SJSA1 (cell line): ENCODE measurements at regions not wholly inside any gene's neighbourhood (a gene's known extent, or its start where the extent isn't known, plus 50 kb on each side); places are given as distances from the start of the nearest gene placed in this dataset.

ENCODE experiments used
- DNase-seq, 2 experiments: peaks; one replicate each; pipeline ENCODE4 v3.0.0-alpha.2; 2015 to 2020; ENCODE audit warnings: low spot score in 2 of 2, low read depth in 1 of 2
- H3K27ac ChIP-seq: fragments of 250-450 bp; sonication (Bioruptor Pico); 2 replicates; pipeline ENCODE4 v1.5.1; 2020; ENCODE audit warnings: mild to moderate bottlenecking, moderate library complexity
- H3K27me3 ChIP-seq: fragments of 250-450 bp; sonication (Bioruptor Pico); replicated peaks from 2 replicates; pipeline ENCODE4 v1.5.1; 2020; ENCODE audit warnings: mild to moderate bottlenecking, moderate library complexity
- H3K36me3 ChIP-seq: fragments of 250-450 bp; sonication (Bioruptor Pico); 2 replicates; pipeline ENCODE4 v1.5.1; 2020; ENCODE audit warnings: mild to moderate bottlenecking
- H3K4me1 ChIP-seq: fragments of 250-450 bp; sonication (Bioruptor Pico); replicated peaks from 2 replicates; pipeline ENCODE4 v1.6.1; 2021; ENCODE audit warnings: mild to moderate bottlenecking
- H3K4me3 ChIP-seq: fragments of 250-450 bp; sonication (Bioruptor Pico); 2 replicates; pipeline ENCODE4 v1.5.1; 2020; ENCODE audit warnings: mild to moderate bottlenecking
- H3K9me3 ChIP-seq: fragments of 250-450 bp; sonication (Bioruptor Pico); replicated peaks from 2 replicates; pipeline ENCODE4 v1.5.1; 2020; ENCODE audit warnings: mild to moderate bottlenecking

DNA sequence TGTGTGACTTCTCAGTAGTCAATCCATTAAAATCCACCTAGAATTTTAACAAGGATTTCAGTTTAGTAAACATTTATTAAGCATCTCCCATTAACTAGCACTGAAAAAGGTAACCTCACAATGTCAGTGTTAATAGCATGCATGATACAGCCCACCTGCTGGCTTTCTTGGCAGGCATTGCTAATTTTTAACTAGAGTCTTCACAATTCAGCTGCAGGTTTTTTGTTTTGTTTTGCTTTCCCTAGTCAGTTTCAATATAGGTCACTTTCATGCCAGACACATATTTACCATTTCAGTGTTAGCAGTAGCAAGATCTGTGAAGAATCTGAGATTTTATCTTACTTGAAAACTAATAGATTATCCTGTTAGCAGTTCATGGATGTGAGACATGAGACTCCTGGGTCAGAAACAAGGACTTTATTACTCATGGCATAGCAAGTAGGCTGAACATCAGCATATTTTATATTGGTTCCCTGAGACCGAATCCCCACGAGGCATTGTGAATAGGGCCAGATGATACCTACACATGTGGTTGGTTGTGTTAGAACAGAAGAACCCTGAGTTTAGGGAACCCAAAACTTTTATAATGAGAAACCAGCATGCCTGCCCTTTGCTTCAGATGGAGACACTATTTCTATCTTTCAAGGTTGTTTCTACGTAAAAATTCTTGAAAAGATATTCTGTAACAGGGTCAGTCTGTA, 198.0 kb upstream of the HTR2A start:
- Histone ChIP-seq H3K9me3 (no peaks in the 10 kb centered on the region), H3K4me3 (no peak overlapping the region), H3K36me3 (no peaks in the 10 kb centered on the region), H3K27ac (no peak overlapping the region), H3K27me3 (no peaks in the 10 kb centered on the region), H3K4me1 (no peaks in the 10 kb centered on the region)
- no peak for DNase-seq

DNA sequence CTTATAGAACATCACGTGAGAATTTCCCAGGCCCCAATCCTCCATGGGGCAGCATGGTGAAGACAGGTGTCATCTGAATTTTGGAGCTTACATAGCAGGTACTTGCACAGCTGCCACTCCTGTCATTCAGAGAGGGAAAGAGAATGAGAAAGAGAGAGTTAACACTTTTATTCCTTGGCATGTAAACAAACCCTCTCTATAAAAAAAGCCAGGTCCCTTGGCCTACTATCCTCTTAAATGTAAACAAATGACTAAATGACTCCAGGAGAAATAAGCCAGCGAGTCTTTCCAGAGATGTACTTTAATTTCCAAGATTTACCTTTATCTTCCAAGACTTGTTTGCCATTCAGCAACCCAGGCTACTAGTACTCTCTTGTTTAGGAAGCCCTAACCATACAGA, 195.3 kb upstream of the HTR2A start:
- Histone ChIP-seq H3K27me3 (no peaks in the 10 kb centered on the region), H3K4me3 (no peak overlapping the region)
- DNase-seq: no peak

DNA sequence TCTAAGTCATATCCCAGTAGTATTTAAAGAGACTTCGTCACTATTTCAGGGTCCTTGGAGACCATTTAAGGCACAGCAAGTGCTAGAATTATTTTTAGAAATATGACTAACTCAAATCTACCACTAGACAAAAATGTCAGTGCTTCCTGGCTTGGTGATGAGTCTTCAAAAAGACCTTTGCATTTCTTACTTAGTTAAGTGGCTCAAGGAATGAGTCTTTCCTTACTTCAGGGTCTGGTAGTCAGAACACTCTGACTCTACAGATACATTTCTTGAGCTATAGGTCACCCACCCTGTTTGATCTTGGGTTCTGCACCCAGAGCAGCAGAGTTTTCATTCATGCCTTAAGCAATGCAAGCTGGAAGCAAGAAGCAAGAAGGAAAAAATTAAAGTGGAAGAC, 191.0 kb upstream of the HTR2A start:
- no peak for DNase-seq

More for the DNA sequence above, 195.3 kb upstream of the HTR2A start:
- H3K4me1 ChIP-seq: no peaks in the 10 kb centered on the region
- H3K36me3 ChIP-seq: no peaks in the 10 kb centered on the region
- no peaks in the 10 kb centered on the region for H3K9me3 ChIP-seq
- H3K27ac ChIP-seq: no peak overlapping the region

DNA sequence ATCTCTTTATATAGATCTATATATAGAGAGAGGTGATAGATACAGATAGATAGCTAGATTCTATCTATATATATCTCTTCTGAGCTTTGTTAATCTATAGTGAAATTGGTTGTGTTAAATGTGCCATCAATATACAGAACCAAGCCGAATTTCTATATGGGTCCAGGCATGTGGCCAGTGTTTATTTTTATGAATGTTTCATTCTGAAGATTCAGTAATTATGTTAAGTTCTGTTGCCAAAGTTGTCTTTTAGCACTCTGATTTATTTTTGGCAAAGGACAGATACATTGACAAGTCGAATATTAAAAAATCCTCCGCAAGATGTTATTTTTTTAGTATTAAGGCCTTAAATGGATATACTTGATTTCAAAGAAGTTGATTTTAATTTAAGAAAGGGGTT, 190.4 kb upstream of the HTR2A start:
- no peak overlapping the region for H3K27ac ChIP-seq

More for the DNA sequence above, 191.0 kb upstream of the HTR2A start:
- Histone ChIP-seq H3K9me3 (no peaks in the 10 kb centered on the region), H3K27ac (no peak overlapping the region), H3K4me3 (no peak overlapping the region), H3K36me3 (no peaks in the 10 kb centered on the region), H3K4me1 (no peaks in the 10 kb centered on the region), H3K27me3 (no peaks in the 10 kb centered on the region)

DNA sequence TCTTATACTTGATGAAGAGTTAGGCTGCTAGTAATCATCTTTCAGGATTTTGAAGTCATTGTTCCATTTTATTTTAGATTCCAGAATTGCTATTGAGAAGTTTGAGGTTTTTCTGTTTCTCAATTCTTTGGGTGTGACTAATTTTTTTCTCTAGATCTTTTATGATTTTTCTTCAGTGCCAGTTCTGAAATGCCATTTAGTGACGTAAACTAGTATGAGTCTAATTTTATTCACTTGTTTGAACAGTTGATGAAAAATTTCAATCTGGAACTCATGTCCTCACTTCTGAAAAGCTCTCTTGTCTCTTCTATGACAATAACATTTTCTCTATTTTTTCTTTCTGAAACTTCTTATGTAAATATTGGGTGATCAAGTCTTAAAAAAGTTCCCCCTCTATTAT, 188.5 kb upstream of the HTR2A start:
- Histone ChIP-seq H3K27ac (no peak overlapping the region), H3K36me3 (no peaks in the 10 kb centered on the region)
- no peak for DNase-seq

More for the DNA sequence above, 190.4 kb upstream of the HTR2A start:
- no peak overlapping the region for H3K4me3 ChIP-seq
- no peaks in the 10 kb centered on the region for H3K27me3 ChIP-seq
- H3K9me3 ChIP-seq: no peaks in the 10 kb centered on the region
- H3K4me1 ChIP-seq: no peaks in the 10 kb centered on the region
- no peak for DNase-seq
- no peaks in the 10 kb centered on the region for H3K36me3 ChIP-seq

DNA sequence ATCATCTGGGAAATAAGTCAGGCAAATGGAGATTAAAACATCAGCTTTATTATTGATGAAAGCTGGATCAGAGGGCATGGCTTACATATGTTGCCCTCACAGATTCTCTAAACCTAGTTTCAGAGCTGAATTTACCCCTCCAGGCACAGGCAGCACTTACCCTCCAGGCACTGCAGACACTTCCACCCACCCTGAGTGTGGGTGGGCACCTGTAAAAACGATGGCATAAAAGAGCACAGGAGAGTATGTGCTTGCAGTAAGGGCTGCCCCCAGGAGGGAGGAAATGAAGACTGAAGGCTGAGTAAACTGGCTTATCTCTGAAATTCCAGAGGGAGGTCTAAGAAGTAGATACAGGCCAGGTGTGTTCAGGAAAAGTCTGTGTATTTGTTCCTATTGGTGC, 185.0 kb upstream of the HTR2A start:
- H3K4me3 ChIP-seq: no peak overlapping the region

More for the DNA sequence above, 188.5 kb upstream of the HTR2A start:
- H3K4me3 ChIP-seq: no peak overlapping the region
- no peaks in the 10 kb centered on the region for H3K27me3 ChIP-seq
- H3K4me1 ChIP-seq: no peaks in the 10 kb centered on the region
- no peaks in the 10 kb centered on the region for H3K9me3 ChIP-seq

DNA sequence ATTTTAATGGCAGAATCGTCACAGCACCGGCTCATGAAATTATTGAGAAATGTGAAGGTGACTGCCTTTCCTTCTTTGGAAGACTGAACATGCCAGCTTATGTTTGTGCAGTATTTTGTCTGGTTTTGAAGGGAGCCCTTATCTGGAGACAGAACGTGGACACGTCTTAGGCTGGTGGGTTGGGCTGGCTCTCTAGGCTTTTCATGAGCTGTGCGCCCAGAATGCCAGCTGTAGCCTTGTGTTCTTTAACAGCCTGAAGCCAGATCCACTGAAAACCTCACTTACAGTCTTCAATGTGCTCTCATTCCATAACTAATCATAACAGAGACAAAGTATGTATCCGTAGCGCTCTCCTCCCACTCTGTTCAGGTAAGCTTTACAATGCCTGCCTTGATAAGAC, 184.4 kb upstream of the HTR2A start:
- Histone ChIP-seq H3K27me3 (no peaks in the 10 kb centered on the region), H3K36me3 (no peaks in the 10 kb centered on the region), H3K4me1 (no peaks in the 10 kb centered on the region), H3K4me3 (no peak overlapping the region), H3K9me3 (no peaks in the 10 kb centered on the region), H3K27ac (no peak overlapping the region)
- no peak for DNase-seq

More for the DNA sequence above, 185.0 kb upstream of the HTR2A start:
- Histone ChIP-seq H3K9me3 (no peaks in the 10 kb centered on the region), H3K27me3 (no peaks in the 10 kb centered on the region), H3K27ac (no peak overlapping the region), H3K4me1 (no peaks in the 10 kb centered on the region), H3K36me3 (no peaks in the 10 kb centered on the region)
- no peak for DNase-seq

DNA sequence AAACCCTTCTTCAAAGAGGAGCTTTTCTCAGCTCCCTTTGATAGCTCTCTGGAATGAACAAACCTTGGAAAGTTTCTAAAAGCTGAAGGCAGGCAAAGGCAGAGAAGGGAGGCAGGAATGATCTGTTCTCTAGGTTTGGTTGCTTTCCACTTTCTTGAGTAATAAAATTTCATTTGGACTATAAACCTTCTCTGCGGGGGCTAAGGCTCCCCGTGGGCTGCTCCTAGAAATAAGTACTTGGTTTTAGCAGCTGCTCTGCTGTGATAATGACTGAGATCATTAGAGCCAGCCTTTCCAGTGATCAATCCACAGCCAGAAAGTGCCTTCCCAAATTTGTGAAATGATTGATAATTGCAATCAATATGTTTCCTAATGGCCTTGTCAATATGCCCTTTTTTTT, 183.8 kb upstream of the HTR2A start:
- H3K9me3 ChIP-seq: no peaks in the 10 kb centered on the region
- H3K4me1 ChIP-seq: no peaks in the 10 kb centered on the region
- no peak overlapping the region for H3K27ac ChIP-seq
- H3K4me3 ChIP-seq: no peak overlapping the region
- no peaks in the 10 kb centered on the region for H3K27me3 ChIP-seq
- no peaks in the 10 kb centered on the region for H3K36me3 ChIP-seq
- DNase-seq: no peak

DNA sequence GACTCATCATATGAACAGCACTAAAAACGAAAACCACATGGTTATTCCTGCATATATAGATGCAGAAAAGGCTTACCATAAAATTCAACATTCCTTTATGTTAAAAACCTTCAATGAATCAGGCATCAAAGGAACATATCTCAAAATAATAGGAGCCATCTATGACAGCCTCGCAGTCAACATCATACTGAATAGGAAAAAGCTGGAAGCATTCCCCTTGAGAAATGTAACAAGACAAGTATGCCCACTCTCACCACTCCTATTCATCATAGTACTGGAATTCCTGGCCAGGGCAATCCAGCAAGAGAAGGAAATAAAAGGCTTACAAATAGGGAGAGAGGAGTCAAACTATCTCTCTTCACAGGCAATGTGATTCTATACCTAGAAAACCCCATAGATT, 179.6 kb upstream of the HTR2A start:
- no peaks in the 10 kb centered on the region for H3K27me3 ChIP-seq
- no peaks in the 10 kb centered on the region for H3K9me3 ChIP-seq
- H3K4me1 ChIP-seq: no peaks in the 10 kb centered on the region
- no peak for DNase-seq
- no peak overlapping the region for H3K4me3 ChIP-seq
- no peak overlapping the region for H3K27ac ChIP-seq
- no peaks in the 10 kb centered on the region for H3K36me3 ChIP-seq

DNA sequence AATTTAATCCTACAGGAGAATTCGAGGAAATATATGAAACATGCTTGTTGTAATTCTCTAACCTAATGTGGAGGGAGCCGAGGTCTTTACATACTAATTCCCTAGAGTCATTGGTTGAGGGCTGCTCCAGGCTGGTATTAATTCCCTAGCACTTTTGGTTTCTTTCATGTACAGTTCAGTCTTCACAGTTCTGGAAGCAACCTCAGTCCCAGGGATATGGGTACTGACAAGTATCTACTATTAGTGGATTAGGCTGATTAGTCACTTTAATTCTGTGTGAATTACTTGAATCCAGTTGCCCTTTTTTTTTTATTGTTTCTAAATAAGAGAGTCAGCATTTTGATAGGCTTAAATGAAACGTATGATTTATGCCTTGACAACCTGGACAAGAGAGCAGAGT, 172.3 kb upstream of the HTR2A start:
- Histone ChIP-seq H3K27me3 (no peaks in the 10 kb centered on the region), H3K36me3 (no peaks in the 10 kb centered on the region), H3K27ac (no peak overlapping the region), H3K4me3 (no peak overlapping the region), H3K4me1 (no peaks in the 10 kb centered on the region), H3K9me3 (no peaks in the 10 kb centered on the region)
- no peak for DNase-seq

DNA sequence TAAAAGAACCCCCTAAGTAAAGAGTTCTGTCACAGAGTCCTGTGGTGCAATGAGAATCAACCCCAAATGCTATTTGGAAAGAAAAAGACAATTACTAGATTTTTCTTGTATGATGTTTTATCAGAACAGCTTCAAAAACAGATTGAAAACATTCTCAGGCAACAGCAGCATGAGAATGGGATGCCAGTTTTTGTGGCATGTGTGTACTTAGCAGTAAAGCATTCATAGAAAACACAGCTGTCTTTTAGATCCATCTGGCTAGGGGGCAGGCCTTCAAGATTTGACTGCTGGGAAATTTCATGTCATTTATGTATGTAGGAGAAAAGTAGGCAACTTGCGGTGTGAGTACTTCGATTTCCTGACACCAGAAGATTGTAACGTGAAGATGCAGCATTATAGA, 170.5 kb upstream of the HTR2A start:
- H3K4me1 ChIP-seq: no peaks in the 10 kb centered on the region
- no peaks in the 10 kb centered on the region for H3K36me3 ChIP-seq
- H3K27me3 ChIP-seq: no peaks in the 10 kb centered on the region
- no peak overlapping the region for H3K27ac ChIP-seq
- no peak for DNase-seq
- no peak overlapping the region for H3K4me3 ChIP-seq
- no peaks in the 10 kb centered on the region for H3K9me3 ChIP-seq

DNA sequence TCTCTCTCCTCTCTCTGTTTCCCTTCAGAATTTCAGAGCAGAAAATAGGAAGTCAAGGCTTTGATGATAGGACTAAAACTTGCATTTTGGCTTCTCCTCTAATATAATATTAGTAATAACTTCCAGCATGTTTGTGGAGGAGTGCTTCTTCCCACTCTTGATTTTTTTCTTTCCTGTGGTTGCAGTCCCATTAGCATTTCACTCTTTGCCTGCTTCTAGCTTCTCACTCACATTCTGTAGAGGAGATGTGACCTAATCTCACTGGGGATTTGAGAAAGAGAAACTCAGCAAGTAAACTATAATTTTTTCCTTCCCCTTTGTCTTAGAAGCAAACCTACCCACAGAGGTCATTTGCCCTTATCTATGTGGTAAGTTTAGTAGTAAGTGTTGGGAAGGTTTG, 169.4 kb upstream of the HTR2A start:
- no peak overlapping the region for H3K4me3 ChIP-seq
- H3K4me1 ChIP-seq: no peaks in the 10 kb centered on the region
- H3K9me3 ChIP-seq: no peaks in the 10 kb centered on the region
- H3K27me3 ChIP-seq: no peaks in the 10 kb centered on the region
- no peak overlapping the region for H3K27ac ChIP-seq
- no peaks in the 10 kb centered on the region for H3K36me3 ChIP-seq
- DNase-seq: no peak

DNA sequence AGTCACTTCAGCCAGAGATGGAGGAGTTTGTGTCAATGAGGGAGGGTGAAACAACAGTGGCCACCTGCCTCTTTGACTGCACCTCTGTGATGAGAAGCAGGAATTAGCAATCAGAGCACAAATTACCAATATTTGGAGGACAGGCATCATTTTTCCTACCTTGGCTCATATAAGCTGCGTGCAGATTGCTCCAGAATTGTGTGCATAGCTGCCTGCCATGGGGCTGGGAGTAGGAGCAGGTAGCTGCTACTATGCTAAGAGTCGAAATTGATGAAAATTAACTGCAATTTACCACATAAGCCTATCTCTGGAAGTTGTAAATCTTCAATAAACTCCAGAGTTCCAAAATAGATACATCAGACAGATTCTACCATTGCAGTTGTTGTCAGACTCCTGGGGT, 167.5 kb upstream of the HTR2A start:
- Histone ChIP-seq H3K27me3 (no peaks in the 10 kb centered on the region), H3K4me3 (no peak overlapping the region), H3K9me3 (no peaks in the 10 kb centered on the region), H3K4me1 (no peaks in the 10 kb centered on the region), H3K27ac (no peak overlapping the region), H3K36me3 (no peaks in the 10 kb centered on the region)
- no peak for DNase-seq

DNA sequence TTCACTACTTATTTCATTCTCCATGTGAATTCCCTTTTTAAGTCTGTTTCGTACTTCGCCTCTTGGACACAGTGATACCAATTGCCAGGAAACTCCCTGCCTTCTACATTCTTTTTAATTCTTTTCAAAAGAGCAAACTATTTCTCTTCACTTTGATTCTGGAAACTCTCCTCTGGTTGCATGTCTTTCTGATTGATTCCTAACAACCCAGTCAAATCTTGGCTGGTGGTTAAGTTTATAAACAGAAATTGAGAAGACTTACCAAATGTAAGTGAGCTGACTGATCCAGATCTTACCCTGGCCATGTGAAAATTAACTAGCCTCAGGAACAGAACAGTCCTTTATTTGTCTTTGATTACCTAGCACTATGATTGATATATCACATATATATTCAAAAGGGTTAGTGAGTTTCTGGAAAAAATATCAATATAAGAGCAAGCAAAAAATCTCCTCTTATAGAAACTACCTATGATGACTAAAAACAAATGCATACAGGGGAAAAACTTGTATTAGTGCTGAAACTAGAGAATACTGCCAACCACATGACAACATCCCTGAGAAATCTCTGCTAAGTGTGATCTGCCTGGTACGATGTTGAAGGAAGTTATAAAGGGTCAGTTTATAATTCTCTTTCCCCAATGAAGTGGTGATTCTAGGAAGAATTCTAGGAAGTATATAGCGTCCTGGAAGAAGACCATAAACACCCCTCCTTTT, 152.6 kb upstream of the HTR2A start:
- no peaks in the 10 kb centered on the region for H3K9me3 ChIP-seq
- no peak for DNase-seq

More for the DNA sequence above, 152.6 kb upstream of the HTR2A start:
- Histone ChIP-seq H3K4me3 (no peak overlapping the region), H3K27ac (no peak overlapping the region), H3K36me3 (no peaks in the 10 kb centered on the region), H3K4me1 (no peaks in the 10 kb centered on the region), H3K27me3 (no peaks in the 10 kb centered on the region)
